ENCODE measurements at regions not wholly inside any gene's neighbourhood (a gene's known extent, or its start where the extent isn't known, plus 50 kb on each side); places are given as distances from the start of the nearest gene placed in this dataset.

DNA sequence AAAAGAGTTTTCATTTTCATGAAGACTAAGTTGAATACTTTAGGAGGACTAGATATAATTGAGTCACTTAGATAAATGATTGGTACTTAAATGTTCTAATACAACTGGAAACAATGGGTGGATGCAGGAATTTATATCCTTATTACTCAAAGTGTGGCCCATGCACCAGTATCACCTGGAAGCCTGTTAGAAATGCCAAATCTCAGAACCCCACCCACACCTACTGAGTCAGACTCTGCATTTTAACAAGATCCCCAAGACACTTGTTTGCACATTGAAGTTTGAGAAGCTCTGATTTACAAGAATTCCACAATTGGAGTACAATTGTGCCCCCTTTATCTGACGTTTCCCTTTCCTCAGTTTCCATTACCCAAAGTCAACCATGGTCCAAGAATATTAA is 239.0 kb downstream of the AUH start:
- H2BK20ac ChIP-seq (ENCODE audit: low read length) = no peak overlapping the region
- H4K5ac ChIP-seq (ENCODE audit: insufficient read length, low read depth, low read length) = no peak overlapping the region
- no peaks in the 10 kb centered on the region; a peak in 1 of 4 replicates for H3K9me3 ChIP-seq (ENCODE audit: insufficient read depth in 2 of 2, low read depth in 1 of 2, low read length in 1 of 2)
- H3K23me2 ChIP-seq (ENCODE audit: low read depth, low read length) = no peaks in the 10 kb centered on the region
- H2BK120ac ChIP-seq (replicated peaks; ENCODE audit: low read depth, low read length) = no peak overlapping the region
- TF ChIP-seq TCF12 (IDR thresholded peaks at IDR 0.05; ENCODE audit: low read depth, low read length) (no peak), YY1 (IDR thresholded peaks at IDR 0.05; ENCODE audit: low read depth, low read length) (no peak), SP1 (IDR thresholded peaks at IDR 0.05; ENCODE audit: low read depth, low read length) (no peak), NANOG (IDR thresholded peaks at IDR 0.05; ENCODE audit: insufficient read depth, low read depth, low read length, poor library complexity, severe bottlenecking) (no peak), E2F6 (IDR thresholded peaks at IDR 0.05) (no peak), ASH2L (IDR thresholded peaks at IDR 0.05; ENCODE audit: low read length) (no peak), POU5F1 (IDR thresholded peaks at IDR 0.05; ENCODE audit: low read depth, low read length) (no peak), EGR1 (IDR thresholded peaks at IDR 0.05; ENCODE audit: borderline replicate concordance, low read depth, low read length) (no peak), BRCA1 (IDR thresholded peaks at IDR 0.05; ENCODE audit: low read depth, low read length) (no peak), CREB1 (IDR thresholded peaks at IDR 0.05) (no peak), CHD2 (IDR thresholded peaks at IDR 0.05; ENCODE audit: low read length) (no peak), POLR2A (IDR thresholded peaks at IDR 0.05; ENCODE audit: control extremely low read depth in 1 of 2, low read depth in 2 of 2, low read length in 2 of 2) (no peak), RXRA (IDR thresholded peaks at IDR 0.05; ENCODE audit: insufficient read depth, low read depth, low read length) (no peak), SIN3A (conservative IDR thresholded peaks at IDR 0.05 in 1 of 2, IDR thresholded peaks at IDR 0.05 in 1 of 2; ENCODE audit: low read depth in 1 of 2, low read length in 2 of 2) (no peak)
- no peak overlapping the region for H3K18ac ChIP-seq (ENCODE audit: extremely low read depth, low read length)
- DNase-seq (ENCODE audit: low read depth in 1 of 2, low spot score in 2 of 2) (no peak), FAIRE-seq (no peak)
- no peaks in the 10 kb centered on the region for H4K20me1 ChIP-seq (replicated peaks in 1 of 2; ENCODE audit: control insufficient read depth in 1 of 2, insufficient read depth in 2 of 2, low read length in 2 of 2)
- no peak overlapping the region for H3K4me2 ChIP-seq (ENCODE audit: insufficient read depth in 1 of 2, low read depth in 2 of 2, low read length in 2 of 2)
- CTCF ChIA-PET (ENCODE audit: partially characterized antibody) = no interaction called here
- no peak overlapping the region for H3K4ac ChIP-seq (replicated peaks; ENCODE audit: insufficient read length, low read depth, low read length)
- POLR2A ChIA-PET (ENCODE audit: partially characterized antibody) = interaction anchor here (0.8 kb wide), 1 partner anchor 39 kb away, joined by 3 read pairs; no protein-coding TSS in a partner anchor
- H2BK5ac ChIP-seq (ENCODE audit: low read depth, low read length) = no peak overlapping the region
- H2AK5ac ChIP-seq (ENCODE audit: low read depth, low read length) = no peak overlapping the region
- no peak overlapping the region for H2BK12ac ChIP-seq (ENCODE audit: low read depth, low read length)
- WGBS, 2 experiments (ENCODE audit: extremely low coverage in 1 of 2, insufficient coverage in 1 of 2, insufficient read length in 1 of 2, insufficient replicate concordance in 2 of 2, low coverage in 1 of 2, low lambda C conversion rate in 2 of 2, missing lambda C conversion rate in 1 of 2) = 84% methylated on average over 1 of the region's 1 CpG; no CpG with 5 or more reads in 1 of the 2 experiments
- H4K91ac ChIP-seq (replicated peaks; ENCODE audit: insufficient read length, low read length) = no peak overlapping the region
- H4K8ac ChIP-seq (ENCODE audit: extremely low read depth, insufficient read depth, low read length) = no peak overlapping the region
- no peak overlapping the region for H3K27ac ChIP-seq (ENCODE audit: low read depth, low read length)
- no peak overlapping the region for H3K14ac ChIP-seq (ENCODE audit: insufficient read length)
- H3K4me1 ChIP-seq (replicated peaks in 1 of 4; ENCODE audit: control insufficient read depth in 3 of 4, insufficient read depth in 4 of 4, low read length in 3 of 4) = peaks cover 4 to 6% (median 5%) of the 10 kb centered on the region in 4 experiments; a peak in 6 of 7 replicates
- H3K4me3 ChIP-seq (ENCODE audit: extremely low read depth in 1 of 4, insufficient read depth in 2 of 4, low read depth in 3 of 4, low read length in 4 of 4) = no peak overlapping the region
- H3K9ac ChIP-seq (replicated peaks in 1 of 4; ENCODE audit: extremely low read depth in 1 of 4, low read depth in 3 of 4, low read length in 3 of 4) = no peak overlapping the region
- H3K27me3 ChIP-seq (replicated peaks in 1 of 4; ENCODE audit: control insufficient read depth in 3 of 4, extremely low read depth in 1 of 4, insufficient read depth in 3 of 4, low read length in 3 of 4) = no peaks in the 10 kb centered on the region; a peak in 2 of 7 replicates
- no peaks in the 10 kb centered on the region for H3K79me1 ChIP-seq (ENCODE audit: low read depth, low read length)
- no peaks in the 10 kb centered on the region for H3K79me2 ChIP-seq (ENCODE audit: control insufficient read depth in 1 of 2, insufficient read depth in 2 of 2, low read length in 2 of 2)
- H3K36me3 ChIP-seq (ENCODE audit: control insufficient read depth in 2 of 4, insufficient read depth in 4 of 4, low read length in 3 of 4) = no peaks in the 10 kb centered on the region
- H3K56ac ChIP-seq (replicated peaks; ENCODE audit: insufficient read length, low read depth, low read length) = no peak overlapping the region
- H2BK15ac ChIP-seq (ENCODE audit: low read length) = no peak overlapping the region
- no peak overlapping the region for H3K23ac ChIP-seq (ENCODE audit: insufficient read length)
- H2AFZ ChIP-seq (ENCODE audit: low read length) = no peak overlapping the region
